ENCODE measurements at regions not wholly inside any gene's neighbourhood (a gene's known extent, or its start where the extent isn't known, plus 50 kb on each side); places are given as distances from the start of the nearest gene placed in this dataset.

DNA sequence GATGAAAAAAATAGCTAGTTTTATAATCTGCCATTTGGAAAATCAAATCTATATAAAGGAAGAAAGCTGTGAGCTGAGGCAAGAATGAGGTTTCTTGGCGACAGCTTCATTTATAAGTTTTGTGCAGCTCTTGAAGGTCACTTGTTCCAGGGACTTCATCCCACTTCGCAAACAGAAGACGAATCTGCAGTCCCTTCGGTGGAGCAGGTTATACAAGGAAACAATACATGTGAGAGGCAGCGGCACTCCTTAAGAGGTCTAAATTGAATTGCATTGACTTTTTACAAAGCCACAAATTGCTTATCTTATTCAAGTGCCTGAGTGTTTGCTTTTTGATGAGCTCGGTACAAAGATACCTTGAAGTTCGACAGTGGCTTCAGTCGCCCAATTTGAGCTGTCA, 72.2 kb downstream of the C1QL2 start:
- no peak overlapping the region for H3K27ac Mint-ChIP-seq (ENCODE audit: unreplicated experiment)
- Histone ChIP-seq H4K20me1 (ENCODE audit: insufficient read depth, low read length) (no peaks in the 10 kb centered on the region), H3K4me3 (ENCODE audit: insufficient read depth, low read depth, low read length) (no peak overlapping the region), H3K27ac (ENCODE audit: low read depth, low read length) (no peak overlapping the region), H3K79me2 (ENCODE audit: insufficient read depth, low read length) (no peaks in the 10 kb centered on the region), H3K36me3 (ENCODE audit: insufficient read depth, low read length) (no peaks in the 10 kb centered on the region), H3K9ac (ENCODE audit: low read length) (no peak overlapping the region), H2AFZ (ENCODE audit: low read depth, low read length) (no peak overlapping the region), H3K4me1 (ENCODE audit: insufficient read depth, low read length) (no peaks in the 10 kb centered on the region), H3K27me3 (ENCODE audit: insufficient read depth, low read length) (no peaks in the 10 kb centered on the region), H3K9me3 (ENCODE audit: insufficient read depth, low read depth, low read length) (no peaks in the 10 kb centered on the region), H3K4me2 (ENCODE audit: low read length) (no peak overlapping the region)
- no peak for TF ChIP-seq EZH2 (IDR thresholded peaks at IDR 0.05; ENCODE audit: insufficient read depth, low read length)
- TF ChIP-seq CTCF (IDR thresholded peaks at IDR 0.05; ENCODE audit: insufficient read depth, low read depth, low read length): no peak
- no peaks in the 10 kb centered on the region for H3K9me3 Mint-ChIP-seq (ENCODE audit: unreplicated experiment)
- no peak for FAIRE-seq
- H3K4me1 Mint-ChIP-seq (ENCODE audit: low read depth, unreplicated experiment): peaks cover 9% of the 10 kb centered on the region
- no peak overlapping the region for H3K4me3 Mint-ChIP-seq (ENCODE audit: unreplicated experiment)
- H3K27me3 Mint-ChIP-seq (ENCODE audit: low read depth, unreplicated experiment): peaks cover 44% of the 10 kb centered on the region
- no peak for DNase-seq (ENCODE audit: low read depth)
- no peaks in the 10 kb centered on the region for H3K36me3 Mint-ChIP-seq (ENCODE audit: low read depth, unreplicated experiment)

DNA sequence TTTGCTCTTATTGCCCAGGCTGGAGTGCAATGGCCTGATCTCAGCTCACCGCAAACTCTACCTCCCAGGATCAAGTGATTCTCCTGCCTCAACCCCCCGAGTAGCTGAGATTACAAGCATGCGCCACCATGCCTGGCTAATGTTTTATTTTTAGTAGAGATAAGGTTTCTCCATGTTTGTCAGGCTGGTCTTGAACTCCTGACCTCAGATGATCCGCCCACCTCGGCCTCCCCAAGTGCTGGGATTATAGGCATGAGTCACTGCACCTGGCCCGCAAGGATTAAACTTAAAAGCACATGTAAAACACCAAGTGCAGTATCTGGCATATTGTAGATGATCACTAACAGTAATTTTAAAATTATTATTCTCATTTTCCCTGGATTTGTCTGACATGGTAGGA, 72.9 kb downstream of the C1QL2 start:
- H3K27ac ChIP-seq (ENCODE audit: low read depth, low read length): no peak overlapping the region

More for the DNA sequence above, 72.9 kb downstream of the C1QL2 start:
- FAIRE-seq: no peak
- Mint-ChIP-seq H3K4me3 (ENCODE audit: unreplicated experiment) (no peak overlapping the region), H3K27me3 (ENCODE audit: low read depth, unreplicated experiment) (peaks cover 37% of the 10 kb centered on the region), H3K9me3 (ENCODE audit: unreplicated experiment) (no peaks in the 10 kb centered on the region), H3K36me3 (ENCODE audit: low read depth, unreplicated experiment) (no peaks in the 10 kb centered on the region), H3K27ac (ENCODE audit: unreplicated experiment) (no peak overlapping the region), H3K4me1 (ENCODE audit: low read depth, unreplicated experiment) (peaks cover 9% of the 10 kb centered on the region)
- Histone ChIP-seq H3K4me2 (ENCODE audit: low read length) (no peak overlapping the region), H3K36me3 (ENCODE audit: insufficient read depth, low read length) (no peaks in the 10 kb centered on the region), H3K9me3 (ENCODE audit: insufficient read depth, low read depth, low read length) (no peaks in the 10 kb centered on the region), H3K4me1 (ENCODE audit: insufficient read depth, low read length) (no peaks in the 10 kb centered on the region), H3K4me3 (ENCODE audit: insufficient read depth, low read depth, low read length) (no peak overlapping the region), H3K9ac (ENCODE audit: low read length) (no peak overlapping the region), H2AFZ (ENCODE audit: low read depth, low read length) (no peak overlapping the region), H4K20me1 (ENCODE audit: insufficient read depth, low read length) (no peaks in the 10 kb centered on the region), H3K79me2 (ENCODE audit: insufficient read depth, low read length) (no peaks in the 10 kb centered on the region), H3K27me3 (ENCODE audit: insufficient read depth, low read length) (no peaks in the 10 kb centered on the region)
- no peak for DNase-seq (ENCODE audit: low read depth)
- TF ChIP-seq CTCF (IDR thresholded peaks at IDR 0.05; ENCODE audit: insufficient read depth, low read depth, low read length) (no peak), EZH2 (IDR thresholded peaks at IDR 0.05; ENCODE audit: insufficient read depth, low read length) (no peak)

Measured in astrocyte (in vitro differentiated cells and primary cell).